ENCODE measurements at regions not wholly inside any gene's neighbourhood (a gene's known extent, or its start where the extent isn't known, plus 50 kb on each side); places are given as distances from the start of the nearest gene placed in this dataset.
A peak's percentile ranks its signal among the peaks of the same experiment; 100 is the strongest.

DNA sequence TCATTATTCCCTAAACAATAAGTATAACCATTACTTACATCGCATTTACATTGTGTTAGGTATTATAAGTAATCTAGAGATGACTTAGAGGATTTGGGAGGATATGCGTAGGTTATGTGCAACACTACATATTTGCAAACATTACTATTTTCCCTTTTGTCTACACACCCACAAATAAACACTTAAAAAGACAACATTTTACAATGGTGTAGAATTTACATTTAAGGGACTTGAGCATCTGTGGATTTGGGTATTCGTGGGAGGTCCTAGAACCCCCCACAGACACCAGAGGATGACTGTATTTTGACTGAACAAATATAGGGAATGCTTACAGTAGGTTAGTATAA lies 220.2 kb upstream of the MYO3A start:
- no peak overlapping the region for H2AFZ ChIP-seq (ENCODE audit: insufficient read depth, low read depth, low read length, poor library complexity, severe bottlenecking)
- intact Hi-C loops (cut with micrococcal nuclease) = no loop called here

DNA sequence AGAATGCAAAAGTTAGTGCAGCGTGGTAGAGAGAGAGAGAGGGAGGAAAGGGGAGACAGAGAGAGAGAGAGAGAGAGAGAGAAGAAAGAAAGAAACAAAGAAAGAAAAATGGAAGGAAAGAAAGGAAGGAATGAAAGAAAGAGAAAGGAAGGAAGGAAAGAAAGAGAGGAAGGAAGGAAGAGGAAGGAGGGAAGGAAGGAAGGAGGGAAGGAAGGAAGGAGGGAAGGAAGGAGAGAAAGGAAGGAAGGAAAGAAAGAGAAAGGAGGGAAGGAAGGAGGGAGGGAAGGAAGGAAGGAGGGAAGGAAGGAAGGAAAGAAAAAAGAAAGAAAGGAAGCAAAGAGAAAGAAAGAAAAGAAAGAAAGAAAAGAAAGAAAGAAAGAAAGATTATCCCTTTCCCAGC lies 209.8 kb upstream of the MYO3A start:
- H3K4me1 Mint-ChIP-seq = peaks cover 3% of the 10 kb centered on the region
- Histone ChIP-seq H3K9ac (ENCODE audit: insufficient read depth, low read length, poor library complexity, severe bottlenecking) (no peak overlapping the region), H3K4me1 (ENCODE audit: control insufficient read depth in 1 of 2, insufficient read depth in 2 of 2, low read length in 2 of 2) (no peaks in the 10 kb centered on the region), H3K79me2 (ENCODE audit: insufficient read depth, low read length) (no peaks in the 10 kb centered on the region), H3K27me3 (ENCODE audit: control insufficient read depth in 2 of 2, insufficient read depth in 2 of 2, low read length in 2 of 2) (no peaks in the 10 kb centered on the region), H3K36me3 (replicated peaks in 1 of 2; ENCODE audit: control insufficient read depth in 1 of 2, insufficient read depth in 2 of 2, low read length in 2 of 2) (no peaks in the 10 kb centered on the region), H4K20me1 (ENCODE audit: insufficient read depth, low read length) (no peaks in the 10 kb centered on the region), H3K4me3 (replicated peaks in 1 of 3; ENCODE audit: low read depth in 2 of 3, low read length in 3 of 3) (no peak overlapping the region), H2AFZ (ENCODE audit: insufficient read depth, low read depth, low read length, poor library complexity, severe bottlenecking) (no peak overlapping the region), H3K27ac (ENCODE audit: low read depth in 1 of 2, low read length in 2 of 2) (no peak overlapping the region), H3K4me2 (replicated peaks; ENCODE audit: extremely low read depth, low read length, poor library complexity, severe bottlenecking) (no peak overlapping the region), H3K9me3 (replicated peaks in 1 of 2; ENCODE audit: control insufficient read depth in 1 of 2, insufficient read depth in 1 of 2, low read length in 2 of 2) (no peaks in the 10 kb centered on the region)
- TF ChIP-seq, protein P1, sequence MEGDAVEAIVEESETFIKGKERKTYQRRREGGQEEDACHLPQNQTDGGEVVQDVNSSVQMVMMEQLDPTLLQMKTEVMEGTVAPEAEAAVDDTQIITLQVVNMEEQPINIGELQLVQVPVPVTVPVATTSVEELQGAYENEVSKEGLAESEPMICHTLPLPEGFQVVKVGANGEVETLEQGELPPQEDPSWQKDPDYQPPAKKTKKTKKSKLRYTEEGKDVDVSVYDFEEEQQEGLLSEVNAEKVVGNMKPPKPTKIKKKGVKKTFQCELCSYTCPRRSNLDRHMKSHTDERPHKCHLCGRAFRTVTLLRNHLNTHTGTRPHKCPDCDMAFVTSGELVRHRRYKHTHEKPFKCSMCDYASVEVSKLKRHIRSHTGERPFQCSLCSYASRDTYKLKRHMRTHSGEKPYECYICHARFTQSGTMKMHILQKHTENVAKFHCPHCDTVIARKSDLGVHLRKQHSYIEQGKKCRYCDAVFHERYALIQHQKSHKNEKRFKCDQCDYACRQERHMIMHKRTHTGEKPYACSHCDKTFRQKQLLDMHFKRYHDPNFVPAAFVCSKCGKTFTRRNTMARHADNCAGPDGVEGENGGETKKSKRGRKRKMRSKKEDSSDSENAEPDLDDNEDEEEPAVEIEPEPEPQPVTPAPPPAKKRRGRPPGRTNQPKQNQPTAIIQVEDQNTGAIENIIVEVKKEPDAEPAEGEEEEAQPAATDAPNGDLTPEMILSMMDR (IDR thresholded peaks at IDR 0.05) = no peak
- H3K9me3 Mint-ChIP-seq = peaks cover 0 to 4% (median 0%) of the 10 kb centered on the region in 7 donors
- peaks cover 1 to 16% (median 4%) of the 10 kb centered on the region in 3 donors for H3K27me3 Mint-ChIP-seq (ENCODE audit: low read depth in 3 of 3)
- no peaks in the 10 kb centered on the region for H3K36me3 Mint-ChIP-seq
- H3K27ac Mint-ChIP-seq = no peak overlapping the region
- intact Hi-C loops (cut with micrococcal nuclease) = no loop called here
- no CpG with 5 or more reads among the region's 1 CpG for WGBS (ENCODE audit: insufficient coverage)
- H3K4me3 Mint-ChIP-seq = peak overlapping the region in 1 of 2 donors; percentile 5
- no peak for DNase-seq

More for the DNA sequence above, 220.2 kb upstream of the MYO3A start:
- no peak overlapping the region for H3K27ac Mint-ChIP-seq
- H3K4me2 ChIP-seq (replicated peaks; ENCODE audit: extremely low read depth, low read length, poor library complexity, severe bottlenecking) = no peak overlapping the region
- no peaks in the 10 kb centered on the region for H3K79me2 ChIP-seq (ENCODE audit: insufficient read depth, low read length)
- no peaks in the 10 kb centered on the region for H3K9me3 ChIP-seq (replicated peaks in 1 of 2; ENCODE audit: control insufficient read depth in 1 of 2, insufficient read depth in 1 of 2, low read length in 2 of 2)
- H3K9ac ChIP-seq (ENCODE audit: insufficient read depth, low read length, poor library complexity, severe bottlenecking) = no peak overlapping the region
- H3K9me3 Mint-ChIP-seq = peaks cover 0 to 3% (median 1%) of the 10 kb centered on the region in 7 donors
- H3K4me3 Mint-ChIP-seq = no peak overlapping the region
- no peaks in the 10 kb centered on the region for H4K20me1 ChIP-seq (ENCODE audit: insufficient read depth, low read length)
- TF ChIP-seq, protein P1 (IDR thresholded peaks at IDR 0.05) = no peak
- DNase-seq = no peak
- peaks cover 2 to 5% (median 2%) of the 10 kb centered on the region in 3 donors for H3K27me3 Mint-ChIP-seq (ENCODE audit: low read depth in 3 of 3)
- H3K4me1 Mint-ChIP-seq = no peaks in the 10 kb centered on the region
- no peaks in the 10 kb centered on the region for H3K36me3 ChIP-seq (replicated peaks in 1 of 2; ENCODE audit: control insufficient read depth in 1 of 2, insufficient read depth in 2 of 2, low read length in 2 of 2)
- no peak overlapping the region for H3K27ac ChIP-seq (ENCODE audit: low read depth in 1 of 2, low read length in 2 of 2)
- no peaks in the 10 kb centered on the region for H3K27me3 ChIP-seq (ENCODE audit: control insufficient read depth in 2 of 2, insufficient read depth in 2 of 2, low read length in 2 of 2)
- no peaks in the 10 kb centered on the region for H3K36me3 Mint-ChIP-seq
- no peak overlapping the region for H3K4me3 ChIP-seq (replicated peaks in 1 of 3; ENCODE audit: low read depth in 2 of 3, low read length in 3 of 3)
- H3K4me1 ChIP-seq (ENCODE audit: control insufficient read depth in 1 of 2, insufficient read depth in 2 of 2, low read length in 2 of 2) = no peaks in the 10 kb centered on the region
- no CpG with 5 or more reads among the region's 3 CpGs for WGBS (ENCODE audit: insufficient coverage)
